Endothelial cell of umbilical vein (primary cell): ENCODE measurements at regions not wholly inside any gene's neighbourhood (a gene's known extent, or its start where the extent isn't known, plus 50 kb on each side); places are given as distances from the start of the nearest gene placed in this dataset.

Experiments used
- BruUV-seq: library from RNA; stranded (reverse); fragments of 400-500 nt; replicated peaks from 2 replicates; lab custom pipeline; 2021; lab: Mats Ljungman, UMichigan
- CTCF ChIA-PET: fragments of 300-600, 350-600 bp; sonication (Branson Sonifier 250); formaldehyde crosslinking; loops from one replicate; lab custom pipeline; 2021; ENCODE audit warnings: antibody characterized with exemption, inconsistent platforms; lab: Charles Lee
- POLR2A ChIA-PET: fragments of 300-600, 350-600 bp; sonication (Branson Sonifier 250); formaldehyde crosslinking; loops from one replicate; lab custom pipeline; 2021; ENCODE audit warnings: antibody characterized with exemption, inconsistent platforms; lab: Charles Lee
- DNase-seq: peaks from one replicate; pipeline ENCODE4 v3.0.0-alpha.2; 2011; ENCODE audit warnings: low read depth, low spot score
- FAIRE-seq: peaks from 2 replicates; lab custom pipeline; 2011; peaks lifted over from hg19 to GRCh38; lab: Jason Lieb, UNC
- H2AFZ ChIP-seq: 2 replicates; pipeline ENCODE4 v1.6.0; 2012; ENCODE audit warnings: low read depth, low read length, control low read depth, inconsistent platforms
- H3K27ac ChIP-seq: 2 replicates; pipeline ENCODE4 v1.5.1; 2011; ENCODE audit warnings: low read depth, mild to moderate bottlenecking, control low read depth, low read length, moderate library complexity; ENCODE audit not compliant: insufficient read depth
- H3K27me3 ChIP-seq, 2 experiments: 2 replicates each; pipeline versions ENCODE4 v1.6.0 to v1.6.1; 2011; ENCODE audit warnings: low read length in 2 of 2, mixed read lengths in 1 of 2; ENCODE audit not compliant: control insufficient read depth in 2 of 2, insufficient read depth in 2 of 2
- H3K36me3 ChIP-seq, 2 experiments: 2 replicates in 1 of 2; 3 replicates in 1 of 2; pipeline ENCODE4 v1.5.1; 2011; ENCODE audit warnings: low read length in 2 of 2, mild to moderate bottlenecking in 1 of 2, moderate library complexity in 1 of 2; ENCODE audit not compliant: control insufficient read depth in 2 of 2, insufficient read depth in 2 of 2; ENCODE audit errors: extremely low read depth in 1 of 2
- H3K4me1 ChIP-seq: 3 replicates; pipeline ENCODE4 v1.5.1; 2011; ENCODE audit warnings: mild to moderate bottlenecking, low read length; ENCODE audit not compliant: control insufficient read depth, insufficient read depth; ENCODE audit errors: extremely low read depth
- H3K4me2 ChIP-seq: 2 replicates; pipeline ENCODE4 v1.6.1; 2011; ENCODE audit warnings: low read length, control low read depth, mixed read lengths; ENCODE audit not compliant: insufficient read depth
- H3K4me3 ChIP-seq, 3 experiments: fragments of 200-600 bp in 1 of 3; sonication (generic), shearing (Covaris generic) in 1 of 3; replicated peaks in 1 of 3; 2 replicates each; pipeline ENCODE4 v1.5.1; 2011 to 2016; ENCODE audit warnings: control low read depth in 3 of 3, low read length in 3 of 3, mild to moderate bottlenecking in 2 of 3, inconsistent platforms in 1 of 3, low read depth in 1 of 3, moderate library complexity in 1 of 3; ENCODE audit not compliant: insufficient read depth in 1 of 3
- H3K79me2 ChIP-seq: 2 replicates; pipeline ENCODE4 v1.6.0; 2012; ENCODE audit warnings: low read length, inconsistent platforms; ENCODE audit not compliant: control insufficient read depth, insufficient read depth
- H3K9ac ChIP-seq: replicated peaks from 2 replicates; pipeline ENCODE3; 2011; ENCODE audit warnings: low read length, control low read depth; ENCODE audit not compliant: insufficient read depth; ENCODE audit errors: extremely low read depth
- H3K9me1 ChIP-seq: replicated peaks from 3 replicates; pipeline ENCODE4 v1.6.0; 2011; ENCODE audit warnings: mild to moderate bottlenecking, low read length; ENCODE audit not compliant: control insufficient read depth, insufficient read depth; ENCODE audit errors: extremely low read depth
- H3K9me3 ChIP-seq: replicated peaks from 2 replicates; pipeline ENCODE4 v1.5.1; 2012; ENCODE audit warnings: low read length, inconsistent platforms; ENCODE audit not compliant: control insufficient read depth, insufficient read depth
- H4K20me1 ChIP-seq: replicated peaks from 2 replicates; pipeline ENCODE3; 2011; ENCODE audit warnings: mild to moderate bottlenecking, low read length; ENCODE audit not compliant: control insufficient read depth, insufficient read depth; ENCODE audit errors: extremely low read depth
- CTCF ChIP-seq, 2 donors: IDR thresholded peaks; 1 replicate in 1 of 2; 2 replicates in 1 of 2; pipeline ENCODE4 v1.5.1; 2011; ENCODE audit warnings: low read length in 2 of 2, mild to moderate bottlenecking in 2 of 2, moderate library complexity in 2 of 2, control low read depth in 1 of 2, inconsistent platforms in 1 of 2, low read depth in 1 of 2; ENCODE audit not compliant: insufficient read depth in 1 of 2; ENCODE audit errors: extremely low read depth in 1 of 2
- EZH2 ChIP-seq: IDR thresholded peaks from 2 replicates; pipeline ENCODE4 v1.6.1; 2012; ENCODE audit warnings: borderline replicate concordance, low read depth, mild to moderate bottlenecking, moderate library complexity, low read length, inconsistent platforms; ENCODE audit not compliant: severe bottlenecking
- FOS ChIP-seq: IDR thresholded peaks from 2 replicates; pipeline ENCODE4 v1.6.1; 2011; ENCODE audit warnings: mild to moderate bottlenecking, low read length, moderate library complexity, borderline replicate concordance; ENCODE audit not compliant: insufficient read depth
- GATA2 ChIP-seq: IDR thresholded peaks from 2 replicates; pipeline ENCODE4 v1.7.0; 2011; ENCODE audit warnings: low read depth, mild to moderate bottlenecking, moderate library complexity, mixed read lengths, low read length; ENCODE audit not compliant: insufficient read length, insufficient read depth
- JUN ChIP-seq: IDR thresholded peaks from 2 replicates; pipeline ENCODE4 v1.6.1; 2011; ENCODE audit warnings: borderline replicate concordance, low read depth; ENCODE audit not compliant: insufficient read length, insufficient read depth
- MYC ChIP-seq: IDR thresholded peaks from one replicate; pipeline ENCODE4 v1.6.1; 2011; ENCODE audit warnings: mild to moderate bottlenecking, low read depth, low read length
- POLR2A ChIP-seq: IDR thresholded peaks from 2 replicates; pipeline ENCODE4 v1.6.1; 2012; ENCODE audit warnings: low read depth, mild to moderate bottlenecking, control low read depth, low read length
- POLR2AphosphoS5 ChIP-seq: IDR thresholded peaks from 2 replicates; pipeline ENCODE4 v1.6.1; 2012; ENCODE audit warnings: low read depth, mild to moderate bottlenecking, control low read depth, low read length, moderate library complexity; ENCODE audit not compliant: insufficient read depth
- dilution Hi-C: fragments of 300-500 bp; cut with MboI; formaldehyde crosslinking; loops from one replicate; pipeline ENCODE4 v1.15.0; 2019; ENCODE audit warnings: low sequenced_read_pairs; ENCODE audit not compliant: extremely low pct_ligation_motif_present
- intact Hi-C: fragments of 100-400 bp; cut with micrococcal nuclease; formaldehyde crosslinking; loops from one replicate; pipeline ENCODE4 v1.10.0; 2022
- TF ChIP-seq, protein P1 (sequence below): IDR thresholded peaks from 2 replicates; pipeline ENCODE4 v1.6.1; 2011; ENCODE audit not compliant: insufficient read depth, insufficient read length

DNA sequence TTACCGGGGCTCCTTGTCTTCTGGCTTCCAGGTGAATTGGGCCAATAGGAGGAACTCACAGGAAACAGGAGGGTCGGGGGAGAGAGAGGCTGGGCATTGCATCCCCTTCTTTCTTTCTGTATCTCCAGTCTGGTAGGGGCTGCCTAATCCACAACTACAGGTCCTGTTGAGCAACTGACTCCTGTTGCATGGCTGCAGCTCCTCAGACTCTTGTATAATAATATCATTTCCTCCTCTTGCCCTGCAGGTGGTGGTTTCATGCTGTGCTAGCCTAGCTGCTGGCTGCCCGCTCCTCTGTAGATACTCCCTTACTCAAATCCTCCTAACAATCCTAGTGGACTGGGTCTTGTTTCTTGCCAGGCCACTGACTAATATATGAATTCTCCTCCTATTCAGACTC is 276.5 kb upstream of the SMIM30 start:
- H3K9me1 ChIP-seq: no peaks in the 10 kb centered on the region
- no TSS peak for BruUV-seq
- H4K20me1 ChIP-seq: no peaks in the 10 kb centered on the region
- H3K4me3 ChIP-seq: no peak overlapping the region
- intact Hi-C loops: no loop called here
- FAIRE-seq (no peak), DNase-seq (no peak)
- H3K9ac ChIP-seq: no peak overlapping the region
- no peak overlapping the region for H3K4me2 ChIP-seq
- H3K79me2 ChIP-seq: no peaks in the 10 kb centered on the region
- TF ChIP-seq JUN (no peak), POLR2A (no peak), EZH2 (no peak), CTCF (IDR thresholded peaks at IDR 0.05; ENCODE audit: extremely low read depth in 1 of 2, insufficient read depth in 1 of 2, low read depth in 1 of 2, low read length in 2 of 2) (no peak), FOS (no peak), GATA2 (no peak), MYC (no peak), POLR2AphosphoS5 (no peak)
- TF ChIP-seq, protein P1, sequence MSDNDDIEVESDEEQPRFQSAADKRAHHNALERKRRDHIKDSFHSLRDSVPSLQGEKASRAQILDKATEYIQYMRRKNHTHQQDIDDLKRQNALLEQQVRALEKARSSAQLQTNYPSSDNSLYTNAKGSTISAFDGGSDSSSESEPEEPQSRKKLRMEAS: no peak
- POLR2A ChIA-PET: no interaction called here
- CTCF ChIA-PET: no interaction called here
- dilution Hi-C loops: no loop called here
- H3K27ac ChIP-seq: no peak overlapping the region
- H3K9me3 ChIP-seq: no peaks in the 10 kb centered on the region
- no peak overlapping the region for H2AFZ ChIP-seq
- H3K27me3 ChIP-seq: no peaks in the 10 kb centered on the region
- no peaks in the 10 kb centered on the region for H3K4me1 ChIP-seq
- H3K36me3 ChIP-seq: no peaks in the 10 kb centered on the region
